GM19240 (cell line): ENCODE measurements at regions not wholly inside any gene's neighbourhood (a gene's known extent, or its start where the extent isn't known, plus 50 kb on each side); places are given as distances from the start of the nearest gene placed in this dataset.

Experiments
- DNase-seq: peaks from one replicate; pipeline ENCODE4 v3.0.0; 2011; ENCODE audit warnings: low spot score; ENCODE audit not compliant: insufficient read length

- DNase-seq: no peak
Observed at GRCh38 chr6:166050559-166050958, 117.1 kb downstream of the TBXT start.

- no peak for DNase-seq
Observed at GRCh38 chr6:166046982-166047381, 120.7 kb downstream of the TBXT start.

GRCh38 chr6:166046226-166046625 is 121.4 kb downstream of the TBXT start:
- DNase-seq: no peak

GRCh38 chr6:166045860-166046200 is 121.8 kb downstream of the TBXT start:
- no peak for DNase-seq

DNA sequence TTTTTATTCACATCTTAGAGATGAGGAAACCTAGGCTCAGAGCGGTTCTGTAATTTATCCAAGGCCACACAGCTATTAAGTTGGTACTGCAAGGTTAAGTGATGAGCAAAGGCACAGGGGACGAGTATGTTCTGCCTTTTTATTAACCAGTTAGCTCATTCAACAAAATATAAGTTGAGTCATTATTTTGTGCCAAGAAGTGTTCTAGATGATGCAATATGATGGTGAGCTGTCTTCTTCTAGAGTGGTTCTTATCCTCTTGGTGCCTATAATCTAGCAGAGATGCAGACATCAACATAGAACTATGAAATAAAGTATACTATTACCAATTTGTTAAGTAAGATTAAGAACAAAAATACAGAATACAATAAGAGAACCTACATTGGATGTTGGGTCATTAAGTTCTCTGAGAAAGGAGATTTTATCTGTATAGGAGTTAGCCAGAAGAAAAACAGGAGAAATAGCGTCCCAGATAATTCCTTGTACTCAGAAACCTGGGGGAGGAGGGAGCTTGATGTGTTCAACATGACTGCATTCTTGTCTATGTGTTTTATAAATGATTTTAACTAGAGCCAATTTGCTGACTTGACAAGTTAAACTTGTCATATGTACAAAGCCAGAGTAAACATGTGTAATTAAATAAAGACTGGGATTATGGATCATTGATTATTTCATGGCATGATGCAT is 122.3 kb downstream of the TBXT start:
- no peak for DNase-seq

DNA sequence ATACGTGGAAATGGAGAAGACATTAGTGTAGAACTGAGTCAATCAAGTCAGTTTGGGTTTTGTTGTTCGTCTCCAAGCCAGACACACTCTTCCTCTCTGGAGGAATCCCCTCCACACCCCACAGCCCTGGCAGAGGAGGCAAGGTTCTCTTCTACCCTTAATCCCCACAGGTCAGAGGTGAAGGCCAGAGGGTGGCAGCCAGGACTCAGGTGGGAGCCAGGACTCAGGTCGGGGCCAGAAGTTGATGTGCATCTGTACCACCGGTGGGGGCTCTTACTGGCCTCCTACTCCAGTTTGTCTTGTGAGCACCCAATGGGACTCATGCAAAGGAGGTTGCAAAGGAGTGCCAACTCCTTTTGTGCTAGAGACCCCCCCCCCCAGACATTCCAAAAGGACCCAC is 126.4 kb downstream of the TBXT start:
- DNase-seq: no peak

GRCh38 chr6:166040292-166040691 is 127.4 kb downstream of the TBXT start:
- no peak for DNase-seq

DNA sequence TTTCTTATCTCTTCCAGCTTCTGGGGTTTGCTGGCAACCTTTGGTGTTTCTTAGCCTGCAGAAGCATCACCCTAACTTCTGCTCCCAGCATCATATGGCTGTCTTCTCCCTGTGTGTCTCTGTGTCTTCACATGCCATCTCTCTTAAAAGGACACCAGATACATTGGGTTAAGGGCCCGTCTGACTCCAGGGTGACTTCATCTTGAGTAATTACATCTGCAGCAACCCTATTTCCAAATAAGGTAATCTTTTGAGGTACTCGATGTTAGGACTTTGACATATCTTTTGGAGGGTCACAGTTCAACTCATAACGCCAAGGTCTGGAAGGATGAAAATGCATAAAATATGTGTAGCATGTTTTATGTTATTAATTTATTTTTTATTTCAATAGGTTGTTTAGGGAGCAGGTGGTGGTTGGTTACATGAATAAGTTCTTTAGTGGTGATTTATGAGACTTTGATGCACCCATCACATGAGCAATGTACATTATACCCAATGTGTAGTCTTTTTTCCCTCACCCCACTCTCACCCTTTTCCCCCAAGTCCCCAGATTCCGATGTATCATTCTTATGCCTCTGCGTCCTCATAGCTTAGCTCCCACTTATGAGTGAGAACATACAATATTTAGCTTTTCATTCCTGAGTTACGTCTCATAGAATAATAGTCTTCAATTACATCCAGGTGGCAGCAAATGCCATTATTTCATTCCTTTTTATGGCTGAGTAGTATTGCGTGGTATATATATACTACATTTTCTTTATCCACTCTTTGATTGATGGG is 131.1 kb downstream of the TBXT start:
- DNase-seq: no peak

DNA sequence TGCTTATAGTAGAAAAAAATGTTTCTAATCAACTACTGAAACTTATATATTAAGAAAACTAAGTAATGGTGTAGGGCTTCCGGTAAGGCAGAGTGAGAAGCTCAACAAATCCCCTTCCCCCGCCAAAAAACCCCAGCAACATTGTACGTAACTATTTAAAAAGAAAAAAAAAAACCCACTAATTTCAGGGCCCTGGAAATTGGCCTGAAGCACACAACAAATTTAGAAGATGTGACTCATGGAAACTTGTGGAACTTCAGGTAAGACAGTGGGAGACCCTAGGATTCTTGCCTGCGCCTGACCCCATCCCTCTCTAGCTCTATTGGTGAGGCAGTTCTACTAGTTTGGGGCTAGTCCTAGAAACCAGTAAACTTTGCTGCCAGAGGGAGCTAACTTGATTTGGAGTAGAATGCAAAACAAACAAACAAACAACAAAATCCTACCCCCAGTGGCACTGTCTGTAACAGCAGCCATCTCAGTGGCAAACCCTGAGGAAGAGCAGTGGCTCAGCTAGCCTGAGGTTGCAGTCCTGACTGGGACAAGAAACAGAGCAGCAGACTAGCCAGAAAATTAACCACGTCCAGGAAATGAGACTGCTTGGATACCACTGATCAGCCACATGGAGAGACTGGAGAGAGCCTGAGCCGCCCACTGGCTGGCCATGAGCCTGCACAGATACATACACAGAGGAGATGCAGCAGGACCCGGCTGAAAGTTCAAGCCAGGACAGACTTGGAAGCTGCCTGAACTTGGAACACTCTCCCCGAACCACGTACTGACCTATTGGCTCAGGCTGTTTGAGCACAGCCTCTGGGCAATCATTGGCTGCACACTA is 135.1 kb downstream of the TBXT start:
- DNase-seq: no peak

- DNase-seq: no peak
Observed at GRCh38 chr6:166031275-166031674, 136.4 kb downstream of the TBXT start.

GRCh38 chr6:166029506-166029905 is 138.1 kb downstream of the TBXT start:
- no peak for DNase-seq

DNA sequence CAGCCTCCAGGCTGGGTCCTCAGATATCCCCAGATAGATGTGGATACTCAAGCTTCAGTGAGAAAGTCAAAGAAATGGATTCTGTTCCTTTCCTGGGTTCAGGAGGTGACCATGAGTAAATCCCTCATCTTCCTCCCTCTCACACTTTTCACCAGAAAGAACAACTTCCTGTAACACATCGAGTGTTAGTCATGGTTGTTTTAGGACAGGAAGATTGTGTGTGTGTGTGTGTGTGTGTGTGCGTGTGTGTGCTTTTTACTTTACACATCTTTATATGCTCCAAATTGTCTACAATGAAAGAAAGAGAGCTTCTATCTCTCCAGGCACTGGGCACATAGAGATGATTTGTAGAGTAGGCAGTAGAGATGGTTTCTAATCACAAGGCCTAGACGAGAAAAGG is 139.9 kb downstream of the TBXT start:
- no peak for DNase-seq

GRCh38 chr6:166026586-166027126 is 141.0 kb downstream of the TBXT start:
- no peak for DNase-seq

- no peak for DNase-seq
Observed at GRCh38 chr6:166025149-166025898, 142.3 kb downstream of the TBXT start.

- no peak for DNase-seq
Observed at GRCh38 chr6:166024252-166024651, 143.4 kb downstream of the TBXT start.

- DNase-seq: no peak
Observed at GRCh38 chr6:166023273-166023989, 144.2 kb downstream of the TBXT start.

GRCh38 chr6:166021429-166021828 is 146.2 kb downstream of the TBXT start:
- no peak for DNase-seq

- no peak for DNase-seq
Observed at GRCh38 chr6:166019214-166019613, 148.4 kb downstream of the TBXT start.

DNA sequence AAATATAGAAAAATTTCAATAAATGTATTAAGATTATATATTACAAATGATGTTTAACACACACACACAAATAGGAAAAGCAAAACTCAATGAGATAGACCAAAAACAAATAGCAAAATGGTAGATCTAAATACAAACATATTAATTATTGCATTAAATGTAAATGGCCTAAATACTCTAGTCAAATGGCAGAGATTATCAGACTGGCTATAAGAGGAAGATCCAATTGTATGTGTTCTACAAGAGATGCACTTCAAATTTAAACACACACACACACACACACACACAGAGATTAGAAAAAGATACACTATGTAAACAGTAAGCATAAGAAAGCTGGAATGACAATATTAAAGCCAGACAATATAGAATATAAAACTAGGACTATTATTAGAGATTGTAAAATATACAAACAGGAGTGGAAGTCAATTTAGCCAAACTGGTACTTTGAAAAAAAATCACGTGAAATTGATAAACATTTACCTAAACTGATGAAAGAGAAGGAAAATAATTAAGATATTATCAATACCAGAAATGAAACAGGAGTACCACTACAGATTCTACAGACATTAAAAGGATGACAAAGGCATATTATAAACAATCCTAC is 150.5 kb downstream of the TBXT start:
- DNase-seq: no peak

GRCh38 chr6:166014966-166015365 is 152.7 kb downstream of the TBXT start:
- no peak for DNase-seq
